Activated naive CD4-positive, alpha-beta T cell treated with anti-CD3 and anti-CD28 coated beads for 36 hours (primary cell): ENCODE measurements at regions not wholly inside any gene's neighbourhood (a gene's known extent, or its start where the extent isn't known, plus 50 kb on each side); places are given as distances from the start of the nearest gene placed in this dataset.
A peak's percentile ranks its signal among the peaks of the same experiment; 100 is the strongest.

Experiments used
- CTCF ChIA-PET: fragments of 350-600 bp; sonication (Branson Sonifier 250); formaldehyde crosslinking; loops from one replicate; lab custom pipeline; 2021; ENCODE audit warnings: antibody characterized with exemption; lab: Charles Lee
- DNase-seq: peaks from one replicate; pipeline ENCODE4 v3.0.0-alpha.2; 2020
- H3K27ac Mint-ChIP-seq: one replicate; pipeline ENCODE4 v1.8.0; 2021; ENCODE audit warnings: mild to moderate bottlenecking, mixed read lengths
- H3K27me3 Mint-ChIP-seq: one replicate; pipeline ENCODE4 v1.8.0; 2021; ENCODE audit warnings: low read depth, mixed read lengths
- H3K36me3 Mint-ChIP-seq: one replicate; pipeline ENCODE4 v1.8.0; 2021; ENCODE audit warnings: low read depth, mixed read lengths
- H3K4me1 Mint-ChIP-seq: one replicate; pipeline ENCODE4 v1.8.0; 2021; ENCODE audit warnings: low read depth, mixed read lengths
- H3K4me3 Mint-ChIP-seq: one replicate; pipeline ENCODE4 v1.8.0; 2021; ENCODE audit warnings: mild to moderate bottlenecking, moderate library complexity, mixed read lengths
- H3K9me3 Mint-ChIP-seq: one replicate; pipeline ENCODE4 v1.8.0; 2021; ENCODE audit warnings: mixed read lengths
- intact Hi-C: fragments of 100-400 bp; cut with micrococcal nuclease; formaldehyde crosslinking; loops from one replicate; pipeline ENCODE4 v1.15.1; 2023

DNA sequence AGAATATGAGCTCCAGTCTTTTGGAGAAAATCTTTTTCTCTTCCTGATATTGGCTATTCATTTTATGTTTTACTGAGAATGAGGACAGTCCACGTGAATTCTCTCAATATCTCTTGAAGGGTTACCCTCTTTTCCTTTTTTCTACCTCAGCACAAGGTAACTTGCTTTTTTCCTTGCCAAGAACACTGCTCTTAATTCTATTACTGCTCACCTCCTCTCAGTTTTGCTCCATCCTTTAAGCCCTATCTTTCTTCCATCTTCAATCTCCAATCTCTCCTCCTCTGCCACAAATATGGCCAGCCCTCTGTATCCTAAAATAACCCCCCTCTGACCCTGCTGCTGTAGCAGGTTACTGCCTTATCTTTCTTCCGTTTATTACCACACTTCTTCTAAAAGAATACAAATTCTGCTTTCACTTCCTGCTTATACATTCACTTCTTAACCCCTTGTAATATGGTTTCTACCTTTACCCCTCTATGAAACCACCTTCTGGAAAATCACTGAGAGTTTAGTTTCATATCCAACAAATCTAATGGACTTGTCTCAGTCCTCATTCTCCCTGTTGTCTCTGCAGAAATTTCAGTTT, 89.0 kb downstream of the NFKBIZ start:
- intact Hi-C loops = loop anchor here (5.0 kb wide), 3 partner anchors 216 to 366 kb away; partner anchors contain the start of genes CEP97, PCNP and RPL24
- Mint-ChIP-seq H3K27ac (no peak overlapping the region), H3K36me3 (peaks cover under 1% of the 10 kb centered on the region), H3K9me3 (no peaks in the 10 kb centered on the region), H3K4me3 (no peak overlapping the region), H3K4me1 (peaks cover 43% of the 10 kb centered on the region), H3K27me3 (peaks cover 2% of the 10 kb centered on the region)
- CTCF ChIA-PET = interaction anchor here (1.1 to 1.4 kb wide), 2 partner anchors 87 to 124 kb away, joined by 3 read pairs; no protein-coding TSS in a partner anchor
- no peak for DNase-seq

DNA sequence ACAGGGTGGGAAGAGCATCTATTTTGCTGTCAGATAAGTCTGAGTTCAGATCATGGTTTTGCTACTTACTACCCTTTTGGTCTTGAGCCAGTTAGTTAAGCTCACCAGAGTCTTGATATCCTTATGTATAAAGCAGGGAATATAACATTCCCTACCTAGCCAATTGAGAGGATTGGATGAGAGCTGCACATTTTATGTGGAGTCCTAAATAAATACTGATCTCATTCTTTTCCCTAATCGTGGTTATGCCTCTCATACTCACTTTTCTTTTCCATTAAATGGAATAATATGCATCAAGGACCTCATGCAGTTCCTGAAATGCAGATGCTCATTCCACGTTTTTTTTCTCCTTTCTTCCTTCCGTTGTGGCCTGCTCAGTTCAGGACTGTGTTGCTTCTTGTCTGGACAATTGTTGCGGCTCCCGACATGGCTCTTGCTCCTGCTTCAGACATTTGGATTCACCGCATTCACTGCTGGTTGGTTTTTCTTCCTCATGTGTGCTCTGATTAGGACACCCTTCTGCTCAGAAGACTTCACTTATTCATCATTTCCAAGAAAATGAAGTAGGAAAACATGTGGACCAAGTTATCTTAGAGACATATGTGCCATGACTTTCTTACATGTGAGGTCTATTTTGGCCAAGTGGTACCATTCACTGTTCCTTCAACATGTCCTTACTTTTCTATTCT, 90.2 kb downstream of the NFKBIZ start:
- Mint-ChIP-seq H3K27me3 (peaks cover 2% of the 10 kb centered on the region), H3K4me1 (peaks cover 45% of the 10 kb centered on the region), H3K9me3 (no peaks in the 10 kb centered on the region), H3K27ac (no peak overlapping the region), H3K36me3 (no peaks in the 10 kb centered on the region), H3K4me3 (no peak overlapping the region)
- no peak for DNase-seq
- CTCF ChIA-PET = interaction anchor here (1.1 kb wide), 1 partner anchor 88 kb away, joined by 3 read pairs; no protein-coding TSS in a partner anchor
- intact Hi-C loops = loop anchor here (1.0 to 5.0 kb wide), 5 partner anchors 49 to 367 kb away; partner anchors contain the start of genes CEP97, PCNP and RPL24

GRCh38 chr3:101940521-101941317, 91.4 kb downstream of the NFKBIZ start:
- Mint-ChIP-seq H3K9me3 (no peaks in the 10 kb centered on the region), H3K4me1 (peaks cover 44% of the 10 kb centered on the region), H3K36me3 (no peaks in the 10 kb centered on the region), H3K27ac (no peak overlapping the region), H3K4me3 (no peak overlapping the region), H3K27me3 (no peaks in the 10 kb centered on the region)
- peak; percentile 70 for DNase-seq
- intact Hi-C loops = loop anchor here (1.0 kb wide), 3 partner anchors 50 to 90 kb away; no protein-coding TSS in a partner anchor
- CTCF ChIA-PET = no interaction called here

GRCh38 chr3:101941318-101942040, 92.2 kb downstream of the NFKBIZ start:
- CTCF ChIA-PET = no interaction called here
- Mint-ChIP-seq H3K9me3 (no peaks in the 10 kb centered on the region), H3K36me3 (no peaks in the 10 kb centered on the region), H3K4me3 (no peak overlapping the region), H3K27me3 (no peaks in the 10 kb centered on the region), H3K4me1 (peaks cover 45% of the 10 kb centered on the region), H3K27ac (no peak overlapping the region)
- no peak for DNase-seq
- intact Hi-C loops = loop anchor here (1.0 kb wide), 1 partner anchor 91 kb away; no protein-coding TSS in a partner anchor

DNA sequence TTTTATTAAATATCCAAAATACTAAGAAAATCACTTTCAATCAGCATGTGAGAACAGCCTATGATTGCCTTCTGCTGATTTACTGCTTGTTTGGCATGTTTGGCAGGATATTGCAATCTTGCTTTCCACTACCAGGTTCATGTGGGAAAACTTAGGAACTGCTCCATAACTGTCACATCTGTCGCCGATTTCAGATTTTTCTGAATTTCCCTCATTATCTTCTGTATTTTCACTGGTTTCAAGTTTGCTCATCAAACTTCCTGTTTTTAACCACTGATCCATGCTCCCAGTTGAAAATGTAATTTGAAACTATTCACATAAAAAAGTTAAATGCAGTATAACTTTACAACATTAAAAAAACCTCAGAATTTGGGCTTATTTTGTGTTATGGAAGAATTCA, 93.0 kb downstream of the NFKBIZ start:
- intact Hi-C loops = no loop called here
- CTCF ChIA-PET = interaction anchor here (0.7 kb wide), 1 partner anchor 146 kb away, joined by 3 read pairs; no protein-coding TSS in a partner anchor
- Mint-ChIP-seq H3K27ac (no peak overlapping the region), H3K36me3 (no peaks in the 10 kb centered on the region), H3K9me3 (no peaks in the 10 kb centered on the region), H3K4me3 (no peak overlapping the region), H3K27me3 (no peaks in the 10 kb centered on the region), H3K4me1 (peaks cover 39% of the 10 kb centered on the region)
- DNase-seq = no peak

- no peak for DNase-seq
- Mint-ChIP-seq H3K27me3 (no peaks in the 10 kb centered on the region), H3K4me1 (peaks cover 38% of the 10 kb centered on the region), H3K36me3 (no peaks in the 10 kb centered on the region), H3K9me3 (peaks cover 2% of the 10 kb centered on the region), H3K27ac (no peak overlapping the region), H3K4me3 (no peak overlapping the region)
- intact Hi-C loops = loop anchor here (1.0 kb wide), 2 partner anchors 21 to 45 kb away; no protein-coding TSS in a partner anchor
- CTCF ChIA-PET = no interaction called here
These were observed 93.7 kb downstream of the NFKBIZ start for GRCh38 chr3:101943029-101943428.

- DNase-seq = no peak
- peaks cover 42% of the 10 kb centered on the region for H3K4me1 Mint-ChIP-seq
- CTCF ChIA-PET = interaction anchor here (0.7 kb wide), 1 partner anchor 78 kb away, joined by 3 read pairs; no protein-coding TSS in a partner anchor
- no peaks in the 10 kb centered on the region for H3K36me3 Mint-ChIP-seq
- H3K9me3 Mint-ChIP-seq = peaks cover 3% of the 10 kb centered on the region
- intact Hi-C loops = no loop called here
- no peaks in the 10 kb centered on the region for H3K27me3 Mint-ChIP-seq
- no peak overlapping the region for H3K4me3 Mint-ChIP-seq
- H3K27ac Mint-ChIP-seq = no peak overlapping the region
These were observed 95.0 kb downstream of the NFKBIZ start for GRCh38 chr3:101944308-101944707.

DNA sequence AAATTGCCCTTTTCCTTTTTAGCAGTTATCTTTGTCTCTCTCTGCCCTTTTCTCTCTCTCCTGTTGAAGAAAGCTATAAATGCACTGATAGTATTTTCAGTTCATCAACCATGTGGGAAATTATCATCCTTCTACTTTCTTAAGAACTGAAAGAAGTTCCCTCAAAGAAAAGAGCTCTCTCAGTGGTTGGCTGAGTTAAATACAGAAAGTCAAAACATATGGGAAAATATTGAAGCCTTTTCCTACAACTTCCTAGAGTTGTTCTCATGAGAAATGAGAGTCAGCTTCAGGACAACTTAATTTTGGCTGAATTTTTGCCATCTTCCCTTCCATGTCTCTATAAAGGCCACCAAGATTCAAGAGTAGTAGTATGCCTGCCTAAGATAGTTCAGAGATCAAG, 96.7 kb downstream of the NFKBIZ start:
- Mint-ChIP-seq H3K27me3 (no peaks in the 10 kb centered on the region), H3K27ac (no peak overlapping the region), H3K4me3 (no peak overlapping the region), H3K9me3 (peaks cover 3% of the 10 kb centered on the region), H3K36me3 (no peaks in the 10 kb centered on the region), H3K4me1 (peaks cover 51% of the 10 kb centered on the region)
- no peak for DNase-seq
- CTCF ChIA-PET = no interaction called here
- intact Hi-C loops = no loop called here

- no peaks in the 10 kb centered on the region for H3K36me3 Mint-ChIP-seq
- no peak overlapping the region for H3K27ac Mint-ChIP-seq
- peaks cover 3% of the 10 kb centered on the region for H3K9me3 Mint-ChIP-seq
- no peak overlapping the region for H3K4me3 Mint-ChIP-seq
- CTCF ChIA-PET = no interaction called here
- peaks cover 46% of the 10 kb centered on the region for H3K4me1 Mint-ChIP-seq
- no peaks in the 10 kb centered on the region for H3K27me3 Mint-ChIP-seq
- no peak for DNase-seq
- intact Hi-C loops = no loop called here
These were observed 97.6 kb downstream of the NFKBIZ start for GRCh38 chr3:101946906-101947305.

GRCh38 chr3:101950510-101950909, 101.2 kb downstream of the NFKBIZ start:
- intact Hi-C loops = no loop called here
- peak; percentile 22 for DNase-seq

DNA sequence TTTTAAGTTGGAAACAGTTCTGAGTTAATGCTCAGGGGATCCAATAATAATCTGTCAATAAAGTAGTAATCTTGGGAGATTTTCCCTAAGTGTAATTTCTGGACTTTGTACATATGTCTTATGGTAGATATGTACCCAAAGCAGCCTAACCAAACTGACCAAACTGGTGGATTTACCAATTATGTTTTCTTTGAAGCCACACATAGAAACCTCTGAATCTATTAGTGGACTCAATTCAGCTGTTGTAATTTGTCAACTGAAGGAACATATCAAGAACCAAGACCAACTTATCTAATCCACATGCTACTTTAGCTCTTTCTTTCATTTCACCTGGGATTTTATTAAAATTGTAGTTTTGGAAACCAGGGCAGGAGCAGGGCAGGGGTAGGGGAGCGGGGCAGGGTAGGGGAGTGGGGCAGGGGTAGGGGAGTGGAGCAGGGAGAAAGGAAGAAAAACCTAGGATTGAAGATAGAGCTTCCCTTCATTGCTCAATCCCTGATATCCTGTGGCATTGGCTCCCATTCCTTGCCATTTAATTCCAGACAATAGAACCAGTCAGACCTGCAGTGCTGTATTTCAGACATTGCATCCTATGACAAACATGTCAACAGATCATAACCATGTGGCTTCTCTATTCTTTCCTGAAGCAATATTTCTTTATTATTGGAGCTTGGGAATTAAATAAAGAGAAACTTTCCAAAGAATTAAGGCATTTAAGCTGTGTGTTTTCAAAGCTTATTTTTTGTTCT, 101.8 kb downstream of the NFKBIZ start:
- CTCF ChIA-PET = interaction anchor here (0.7 to 0.9 kb wide), 2 partner anchors 101 to 274 kb away, joined by 3 read pairs; no protein-coding TSS in a partner anchor
- DNase-seq = no peak
- H3K4me1 Mint-ChIP-seq = peaks cover 18% of the 10 kb centered on the region
- H3K27me3 Mint-ChIP-seq = no peaks in the 10 kb centered on the region
- intact Hi-C loops = no loop called here
- no peaks in the 10 kb centered on the region for H3K36me3 Mint-ChIP-seq
- no peak overlapping the region for H3K4me3 Mint-ChIP-seq
- peaks cover 3% of the 10 kb centered on the region for H3K9me3 Mint-ChIP-seq
- H3K27ac Mint-ChIP-seq = no peak overlapping the region

More at GRCh38 chr3:101950510-101950909, 101.2 kb downstream of the NFKBIZ start:
- peaks cover 23% of the 10 kb centered on the region for H3K4me1 Mint-ChIP-seq
- H3K36me3 Mint-ChIP-seq = no peaks in the 10 kb centered on the region
- H3K9me3 Mint-ChIP-seq = peaks cover 3% of the 10 kb centered on the region
- CTCF ChIA-PET = interaction anchor here (0.9 kb wide), 1 partner anchor 275 kb away, joined by 3 read pairs; no protein-coding TSS in a partner anchor
- H3K27me3 Mint-ChIP-seq = no peaks in the 10 kb centered on the region
- H3K27ac Mint-ChIP-seq = no peak overlapping the region
- H3K4me3 Mint-ChIP-seq = no peak overlapping the region
